22Rv1 (cell line): ENCODE measurements at regions not wholly inside any gene's neighbourhood (a gene's known extent, or its start where the extent isn't known, plus 50 kb on each side); places are given as distances from the start of the nearest gene placed in this dataset.
"Not testable (repeated sequence)": the region's sequence is repeated elsewhere in the genome, so short reads cannot be mapped to it uniquely, and the experiment has no call there.

Experiments used
- ZFX ChIP-seq: fragments of 450-650 bp; IDR thresholded peaks from 2 replicates; pipeline ENCODE4 v1.6.1; 2017; ENCODE audit warnings: antibody characterized with exemption, borderline replicate concordance
- TF ChIP-seq, protein P1 (sequence below): fragments of 450-650 bp; IDR thresholded peaks from 2 replicates; pipeline ENCODE4 v1.5.1; 2017; ENCODE audit warnings: mild to moderate bottlenecking

DNA sequence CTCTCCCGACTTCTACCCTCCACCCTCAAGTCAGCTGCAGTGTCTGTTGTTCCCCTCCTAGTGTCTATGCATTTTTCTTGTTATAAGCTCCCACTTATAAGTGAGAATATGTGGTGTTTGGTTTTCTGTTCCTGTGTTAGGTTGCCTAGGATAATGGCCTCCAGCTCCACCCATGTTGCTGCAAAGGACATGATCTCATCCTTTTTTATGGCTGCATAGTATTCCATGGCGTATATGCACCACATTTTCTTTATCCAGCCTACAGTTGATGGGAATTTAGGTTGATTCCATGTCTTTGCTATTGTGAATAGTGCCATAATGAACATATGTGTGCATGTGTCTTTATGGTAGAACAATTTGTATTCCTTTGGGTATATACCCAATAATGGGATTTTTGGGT, 80.7 kb downstream of the SPTSSA start:
- TF ChIP-seq, protein P1, sequence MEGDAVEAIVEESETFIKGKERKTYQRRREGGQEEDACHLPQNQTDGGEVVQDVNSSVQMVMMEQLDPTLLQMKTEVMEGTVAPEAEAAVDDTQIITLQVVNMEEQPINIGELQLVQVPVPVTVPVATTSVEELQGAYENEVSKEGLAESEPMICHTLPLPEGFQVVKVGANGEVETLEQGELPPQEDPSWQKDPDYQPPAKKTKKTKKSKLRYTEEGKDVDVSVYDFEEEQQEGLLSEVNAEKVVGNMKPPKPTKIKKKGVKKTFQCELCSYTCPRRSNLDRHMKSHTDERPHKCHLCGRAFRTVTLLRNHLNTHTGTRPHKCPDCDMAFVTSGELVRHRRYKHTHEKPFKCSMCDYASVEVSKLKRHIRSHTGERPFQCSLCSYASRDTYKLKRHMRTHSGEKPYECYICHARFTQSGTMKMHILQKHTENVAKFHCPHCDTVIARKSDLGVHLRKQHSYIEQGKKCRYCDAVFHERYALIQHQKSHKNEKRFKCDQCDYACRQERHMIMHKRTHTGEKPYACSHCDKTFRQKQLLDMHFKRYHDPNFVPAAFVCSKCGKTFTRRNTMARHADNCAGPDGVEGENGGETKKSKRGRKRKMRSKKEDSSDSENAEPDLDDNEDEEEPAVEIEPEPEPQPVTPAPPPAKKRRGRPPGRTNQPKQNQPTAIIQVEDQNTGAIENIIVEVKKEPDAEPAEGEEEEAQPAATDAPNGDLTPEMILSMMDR: not testable (repeated sequence)
- not testable (repeated sequence) for TF ChIP-seq ZFX
